Activated CD8-positive, alpha-beta memory T cell treated with anti-CD3 and anti-CD28 coated beads for 24 hours (primary cell): ENCODE measurements at regions not wholly inside any gene's neighbourhood (a gene's known extent, or its start where the extent isn't known, plus 50 kb on each side); places are given as distances from the start of the nearest gene placed in this dataset.

Source experiments
- DNase-seq: peaks from one replicate; pipeline ENCODE4 v3.0.0-alpha.2; 2020

DNA sequence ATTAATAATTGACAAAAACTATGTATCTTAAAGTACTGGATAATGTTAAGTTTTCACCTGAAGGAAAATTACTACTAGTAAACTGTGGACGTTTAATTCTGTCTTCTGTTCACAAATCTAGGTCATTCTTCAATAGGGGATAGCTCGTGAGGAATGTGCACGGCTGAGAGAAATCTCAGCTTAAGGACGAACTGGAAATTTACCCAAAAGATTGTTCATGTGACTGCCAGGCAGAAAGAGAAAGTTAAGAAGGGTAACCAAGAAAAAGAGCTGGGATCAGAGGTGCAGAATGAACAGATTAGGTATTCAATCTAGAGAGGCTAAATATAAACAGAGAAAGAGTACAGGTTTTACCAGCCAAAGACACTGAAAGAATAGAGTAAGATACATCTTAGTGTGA lies 245.3 kb downstream of the CASP12 start:
- no peak for DNase-seq

DNA sequence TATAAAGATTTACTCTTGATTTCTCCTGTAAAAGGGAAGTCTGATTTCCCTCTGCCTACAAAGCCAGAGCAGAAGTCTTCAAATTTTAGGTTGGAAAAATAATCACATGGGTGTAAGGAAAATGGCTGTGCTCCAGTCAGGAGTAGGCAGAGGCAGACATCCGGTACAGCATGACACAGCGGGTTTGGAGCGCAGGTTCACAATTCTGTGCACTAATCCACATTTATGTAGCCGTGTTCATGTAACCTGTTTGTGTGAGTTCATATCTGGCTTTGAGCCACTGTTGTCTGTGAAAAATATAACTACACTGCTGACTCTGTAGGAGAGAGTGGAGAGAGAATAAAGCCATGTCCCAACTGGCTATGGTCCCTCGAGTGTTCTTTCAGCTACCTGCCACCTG lies 248.0 kb downstream of the CASP12 start:
- DNase-seq = no peak

DNA sequence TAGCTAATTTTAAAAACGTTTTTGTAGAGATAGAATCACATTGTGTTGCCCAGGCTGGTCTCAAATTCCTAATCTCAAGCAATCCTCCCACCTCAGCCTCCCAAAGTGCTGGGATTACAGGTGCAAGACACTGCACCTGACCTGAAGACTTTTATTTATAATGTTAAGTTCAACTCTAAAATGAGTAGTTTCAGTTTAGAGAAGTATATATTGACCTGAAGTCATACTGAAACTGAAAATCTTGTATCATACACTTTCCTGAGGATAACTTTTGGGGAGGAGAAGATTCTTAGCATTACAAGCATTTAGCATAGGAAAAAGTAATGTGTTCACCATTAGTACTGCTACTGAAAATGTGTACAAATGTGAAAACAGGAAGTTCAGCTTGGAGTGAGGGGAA lies 249.3 kb downstream of the CASP12 start:
- no peak for DNase-seq

DNA sequence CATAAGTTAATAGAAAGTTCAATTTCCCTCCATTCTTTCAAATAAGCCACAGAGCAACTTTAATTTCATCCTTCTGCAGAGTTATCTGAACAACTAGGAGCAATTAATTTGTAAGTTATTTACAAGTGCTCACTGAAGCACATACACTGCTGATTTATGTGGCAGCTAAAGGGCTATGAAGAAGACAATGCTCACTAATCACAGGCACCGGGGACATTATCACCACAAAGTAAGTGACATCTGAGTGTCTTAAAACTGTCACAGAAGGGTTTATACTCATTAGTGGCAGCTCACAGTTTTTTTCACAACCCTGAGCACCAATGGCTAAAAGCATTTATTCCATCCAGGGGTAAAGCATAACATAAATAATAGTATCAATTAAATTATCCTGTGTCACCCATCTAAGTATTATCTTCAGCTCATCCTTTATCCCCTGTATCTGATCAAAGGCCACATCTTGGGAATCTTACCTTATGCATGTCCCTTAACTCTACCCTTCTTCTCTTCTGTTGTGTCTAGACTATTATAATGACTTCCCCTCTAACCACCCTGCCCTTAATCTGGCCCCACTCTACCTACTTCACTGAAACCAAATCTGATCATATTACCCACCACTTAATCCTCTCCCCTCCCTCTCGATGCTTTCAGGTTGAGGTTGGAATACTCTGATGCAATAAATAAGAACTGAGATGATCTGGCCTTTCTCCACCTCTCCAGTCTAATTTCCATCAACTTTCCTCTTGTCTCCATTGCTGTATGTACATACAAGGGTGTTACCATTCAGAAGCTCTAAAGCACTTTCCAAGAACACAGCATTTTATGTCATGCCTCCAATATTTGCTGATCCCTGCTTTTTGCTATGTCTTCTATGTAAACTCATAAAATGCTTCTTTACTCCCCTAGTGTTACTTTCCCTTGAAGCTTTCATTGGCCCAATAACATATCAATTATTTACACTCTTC lies 252.7 kb downstream of the CASP12 start:
- DNase-seq = no peak

DNA sequence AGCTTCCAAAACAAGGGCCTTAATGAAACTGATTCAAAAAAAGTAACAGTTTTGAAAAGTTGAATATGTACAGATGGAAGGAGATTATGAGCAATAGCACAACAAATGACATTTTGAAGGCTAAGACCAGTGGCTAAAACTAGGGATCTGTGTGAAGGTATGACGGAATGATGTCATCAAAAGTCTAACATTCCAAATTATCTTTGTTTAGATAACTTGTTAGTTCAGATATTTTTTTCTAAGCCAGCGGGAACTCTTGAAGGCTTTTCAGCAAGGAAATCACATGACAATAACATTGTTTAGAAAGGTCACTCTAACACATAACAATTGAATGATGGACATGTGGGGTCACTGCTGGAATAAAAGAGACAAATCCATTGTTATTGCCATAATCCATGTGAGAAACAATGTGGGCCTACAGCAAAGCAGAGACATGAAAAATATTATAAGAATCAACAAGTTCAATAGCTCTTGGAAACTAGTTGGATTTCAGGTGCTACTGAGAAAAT lies 260.5 kb downstream of the CASP12 start:
- no peak for DNase-seq

DNA sequence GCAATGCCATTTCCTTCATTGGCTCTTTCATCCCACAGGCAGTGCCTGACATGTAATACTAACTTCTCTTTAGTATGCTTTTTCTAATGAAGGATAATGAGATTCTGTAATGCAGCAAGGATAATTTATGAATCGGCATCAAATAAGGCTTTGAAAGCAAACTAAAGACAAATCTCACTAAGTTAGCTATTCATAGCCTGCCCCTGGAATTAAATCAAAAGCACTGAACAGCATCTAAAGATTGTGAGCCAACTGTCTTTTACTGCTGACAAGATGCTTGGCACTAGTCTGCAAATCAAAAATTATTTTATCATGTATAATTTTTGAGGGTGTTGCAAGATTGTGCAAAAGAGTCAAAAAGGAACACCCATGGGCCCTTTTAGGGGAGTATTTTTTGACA lies 265.0 kb downstream of the CASP12 start:
- no peak for DNase-seq

DNA sequence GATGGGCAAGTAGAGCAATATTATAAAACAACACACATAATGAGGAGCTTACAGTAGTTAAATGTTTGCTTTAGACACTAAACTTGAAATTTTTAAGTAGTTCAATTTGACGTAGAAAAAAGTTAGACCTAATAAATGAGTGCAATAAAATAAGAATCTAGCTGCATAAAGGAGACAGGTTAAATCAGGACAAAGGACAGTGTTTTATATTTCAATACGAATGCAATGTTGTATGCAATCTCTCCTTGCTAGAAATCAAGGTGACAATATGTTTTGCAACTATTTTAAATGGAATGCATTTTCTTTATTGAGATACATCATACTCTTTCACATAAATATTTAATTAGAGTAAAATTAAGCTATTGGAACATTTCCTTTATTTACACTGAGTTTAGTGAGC lies 267.9 kb downstream of the CASP12 start:
- no peak for DNase-seq

DNA sequence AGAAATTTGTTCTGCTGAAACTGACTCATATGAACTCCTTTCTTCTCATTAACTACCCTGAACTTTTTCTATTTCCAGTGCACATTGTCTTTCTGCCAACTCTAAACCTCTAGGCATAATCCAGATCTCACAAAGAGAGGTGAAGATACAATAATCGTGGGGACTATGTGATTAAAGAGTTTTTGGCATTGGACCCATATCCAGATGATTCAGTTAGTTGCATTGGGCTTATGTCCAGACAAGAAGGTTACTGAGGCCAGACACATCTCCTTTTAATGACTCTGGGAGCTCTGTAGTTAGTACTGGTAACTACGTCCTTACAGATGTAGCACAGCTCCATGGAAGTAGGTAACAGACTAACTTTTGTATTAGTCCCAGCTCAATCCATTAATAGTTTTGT lies 273.0 kb downstream of the CASP12 start:
- DNase-seq = no peak

DNA sequence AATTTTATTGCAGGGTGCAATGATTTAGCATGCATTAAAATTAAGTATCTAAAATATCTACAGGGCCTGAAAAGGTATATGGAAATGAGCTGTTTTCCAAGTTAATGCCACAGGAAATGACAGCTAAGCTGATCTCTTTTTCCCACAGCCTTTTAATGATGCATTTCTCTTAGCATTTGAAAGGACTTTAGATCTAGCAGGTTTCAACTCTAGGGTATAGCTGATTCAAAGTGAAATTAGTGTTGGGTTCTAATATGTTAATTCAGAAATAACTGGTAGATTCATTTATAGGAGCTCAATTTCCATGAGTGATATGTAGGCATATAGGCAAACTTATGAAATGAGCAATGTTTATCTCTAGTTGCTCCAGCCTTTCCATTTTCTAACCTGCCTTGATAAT lies 274.2 kb downstream of the CASP12 start:
- no peak for DNase-seq

DNA sequence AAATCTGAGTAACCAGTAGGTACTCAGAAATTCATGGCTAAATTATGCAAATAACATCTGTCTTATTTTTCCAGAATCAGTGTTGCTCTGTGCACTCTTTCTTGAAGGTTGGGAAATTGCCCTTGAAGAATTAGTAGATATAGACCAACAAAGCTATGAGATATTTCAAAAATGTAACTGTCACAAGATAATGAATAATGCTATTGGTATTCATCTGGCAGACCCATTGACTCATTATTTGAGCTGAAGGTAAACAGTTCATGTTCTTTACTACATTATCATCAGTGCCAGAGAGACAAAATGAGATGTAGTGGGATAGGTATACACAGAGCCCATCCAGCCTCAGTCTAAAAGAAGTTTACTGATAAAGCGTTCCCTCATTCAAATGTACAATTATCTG lies 274.7 kb downstream of the CASP12 start:
- no peak for DNase-seq

DNA sequence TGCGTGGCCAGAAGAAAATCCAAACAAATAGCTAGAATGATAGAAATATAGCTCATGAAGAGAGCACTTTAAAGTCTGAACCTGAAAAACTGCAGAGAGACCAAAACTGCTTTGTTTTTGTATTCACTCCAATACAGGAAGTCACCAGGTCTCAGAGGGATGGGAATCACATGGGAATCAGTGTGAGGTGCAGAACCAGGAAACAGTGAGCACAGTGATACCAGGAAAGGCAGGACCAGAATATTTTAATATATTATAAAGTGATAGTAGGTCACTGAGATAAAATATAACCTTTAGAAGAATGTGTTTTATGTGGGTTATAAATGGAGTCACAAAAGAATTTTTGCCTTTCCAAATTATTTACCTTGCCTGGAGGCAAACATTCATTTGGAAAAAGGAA lies 277.3 kb downstream of the CASP12 start:
- DNase-seq = no peak

DNA sequence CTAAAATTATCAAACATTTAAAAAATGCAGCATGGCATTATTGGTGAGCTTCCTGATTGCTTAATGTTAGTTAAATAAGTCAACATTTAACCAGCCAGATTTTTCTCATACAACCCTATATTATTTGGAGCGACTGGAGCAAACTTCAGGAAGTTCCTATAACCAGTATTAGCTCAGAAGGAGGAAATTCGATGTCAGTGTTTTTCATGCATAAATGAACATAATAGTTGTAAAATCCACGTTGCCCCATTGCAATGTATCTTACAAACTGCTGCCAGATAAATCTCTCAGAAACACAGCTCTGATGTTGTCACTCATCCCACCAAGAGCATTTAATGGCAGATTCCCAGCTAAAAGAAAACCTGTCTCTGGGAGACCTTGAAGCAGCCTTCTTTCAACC lies 278.5 kb downstream of the CASP12 start:
- no peak for DNase-seq

DNA sequence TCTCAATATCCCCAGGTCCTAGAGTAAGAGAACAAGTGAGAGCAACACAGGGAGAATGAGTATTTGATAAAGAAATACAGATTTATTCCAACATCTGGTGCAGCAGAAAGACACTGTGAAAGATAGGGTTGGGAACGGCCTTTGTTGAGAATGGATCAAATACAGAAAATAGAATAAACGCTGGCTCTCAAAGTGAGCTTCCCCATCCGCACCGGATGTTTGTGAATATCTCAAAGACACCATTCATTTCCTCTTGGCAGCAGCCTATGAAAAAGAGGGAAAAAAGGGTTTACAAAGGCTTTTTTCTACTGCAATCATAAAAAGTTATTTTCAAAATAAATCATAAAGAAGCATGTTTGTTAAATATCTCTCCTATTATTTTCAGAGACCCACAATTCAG lies 279.3 kb downstream of the CASP12 start:
- no peak for DNase-seq

DNA sequence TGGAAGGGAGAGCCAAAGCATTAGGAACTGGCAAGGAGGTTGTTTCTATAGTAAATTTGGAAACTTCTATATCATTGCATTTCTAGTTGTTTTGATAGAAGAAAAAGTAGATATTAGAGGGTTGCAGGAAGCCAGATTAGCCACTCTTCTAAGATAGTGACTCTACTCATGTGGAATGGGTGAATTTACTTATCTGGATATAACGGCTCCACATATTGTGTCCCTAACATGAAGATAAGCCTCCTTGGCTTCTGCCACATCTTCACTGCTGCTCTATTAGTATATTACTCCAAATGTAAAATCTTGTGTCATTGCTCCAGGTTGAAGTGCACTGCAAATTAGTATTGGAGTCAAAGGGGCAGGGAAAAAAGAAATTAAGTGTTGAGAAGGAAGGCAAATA lies 283.3 kb downstream of the CASP12 start:
- DNase-seq = no peak

DNA sequence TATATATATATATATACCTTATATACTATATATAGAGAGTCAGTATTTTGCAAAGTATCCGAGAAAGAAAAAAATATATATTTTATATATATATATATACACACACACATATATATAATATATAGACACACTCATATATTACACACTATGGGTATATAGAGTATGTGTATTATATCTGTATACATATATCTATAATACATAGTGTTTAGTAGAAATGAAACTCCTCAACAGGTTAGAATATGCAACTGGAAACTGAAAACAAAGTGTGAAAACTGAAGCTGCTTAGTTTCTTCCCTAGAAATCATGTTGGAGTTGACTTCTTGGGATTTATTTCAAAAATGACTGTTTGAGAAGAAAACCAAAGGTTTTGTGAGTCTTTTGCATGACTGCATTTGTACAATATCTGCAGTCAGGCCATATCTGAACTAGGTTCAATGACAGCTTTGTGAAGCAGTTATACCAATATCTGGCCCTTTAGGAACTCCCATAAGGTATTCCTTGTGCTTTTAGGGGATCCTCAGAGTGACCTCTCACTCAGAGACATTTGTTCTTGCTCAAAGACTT lies 284.1 kb downstream of the CASP12 start:
- DNase-seq = no peak

DNA sequence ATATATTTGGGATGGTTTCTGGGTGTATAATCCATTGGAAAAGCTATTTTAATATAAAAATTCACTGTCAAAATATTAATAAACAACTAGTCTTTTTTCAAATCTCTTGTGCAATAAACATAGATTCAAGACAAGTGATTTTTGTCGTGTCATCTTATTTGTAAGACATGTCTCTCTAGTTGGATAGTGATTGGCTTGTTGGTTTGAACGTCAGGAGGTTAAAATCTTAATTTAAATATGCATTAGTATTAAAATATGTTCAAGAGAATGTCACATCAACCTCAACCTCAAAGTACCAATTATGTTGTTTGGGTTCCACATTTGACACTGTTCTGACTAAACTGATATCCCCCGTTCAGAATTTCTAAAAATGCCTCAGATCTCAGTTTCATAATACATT lies 287.6 kb downstream of the CASP12 start:
- no peak for DNase-seq

DNA sequence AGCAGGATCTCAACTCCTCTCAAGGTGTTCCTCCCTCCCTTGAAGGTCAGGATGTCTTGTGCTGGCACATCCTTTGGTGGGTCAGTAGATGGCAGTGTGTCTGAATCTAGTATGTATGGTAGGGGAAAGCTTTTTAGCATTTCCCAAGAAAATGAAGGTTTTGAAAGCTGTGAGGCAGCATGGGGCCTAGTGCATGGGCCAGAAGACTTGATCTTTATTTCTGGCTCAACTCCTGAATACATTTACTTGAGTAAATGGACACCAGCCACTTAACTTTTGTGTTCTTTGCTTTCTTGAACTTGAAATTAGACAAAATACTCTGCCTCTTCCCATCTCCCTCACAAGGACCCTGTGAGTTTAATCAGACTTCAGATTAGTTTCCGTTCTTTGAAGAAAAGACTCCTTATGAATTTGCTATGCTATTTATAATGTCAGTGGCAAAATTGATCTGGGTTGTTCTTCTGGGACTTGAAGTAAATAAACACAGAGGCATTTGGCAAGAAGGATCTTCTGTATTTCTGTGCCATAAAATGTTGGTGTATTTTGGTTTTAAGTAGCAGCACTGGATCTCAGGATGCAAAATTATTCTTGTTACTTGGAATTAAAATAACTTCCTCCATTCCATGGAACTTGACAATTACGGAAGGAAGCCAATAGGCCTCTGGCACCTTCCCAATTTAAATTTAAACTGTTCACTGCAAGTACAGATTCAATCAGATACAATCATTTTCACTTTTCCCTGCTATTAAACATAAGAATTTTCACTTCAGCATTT lies 288.8 kb downstream of the CASP12 start:
- DNase-seq = peak; percentile 64

DNA sequence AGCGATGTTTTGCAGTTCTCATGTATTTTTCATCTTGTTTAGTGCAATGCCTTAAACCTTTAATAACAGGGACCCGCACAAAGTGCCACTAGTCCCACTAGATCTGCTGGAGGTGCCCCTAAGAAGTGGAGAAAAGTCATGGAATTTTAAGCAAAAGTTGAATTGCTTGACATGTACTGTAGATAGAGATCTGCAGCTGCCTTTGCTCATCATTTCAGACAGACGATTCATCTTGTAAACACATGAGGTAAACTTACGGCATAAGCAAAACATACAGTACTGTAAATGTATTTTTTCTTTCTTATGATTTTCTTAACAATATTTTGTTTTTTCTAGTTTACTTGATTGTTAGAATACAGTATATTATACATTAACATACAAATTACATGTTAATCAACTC lies 295.6 kb downstream of the CASP12 start:
- no peak for DNase-seq

DNA sequence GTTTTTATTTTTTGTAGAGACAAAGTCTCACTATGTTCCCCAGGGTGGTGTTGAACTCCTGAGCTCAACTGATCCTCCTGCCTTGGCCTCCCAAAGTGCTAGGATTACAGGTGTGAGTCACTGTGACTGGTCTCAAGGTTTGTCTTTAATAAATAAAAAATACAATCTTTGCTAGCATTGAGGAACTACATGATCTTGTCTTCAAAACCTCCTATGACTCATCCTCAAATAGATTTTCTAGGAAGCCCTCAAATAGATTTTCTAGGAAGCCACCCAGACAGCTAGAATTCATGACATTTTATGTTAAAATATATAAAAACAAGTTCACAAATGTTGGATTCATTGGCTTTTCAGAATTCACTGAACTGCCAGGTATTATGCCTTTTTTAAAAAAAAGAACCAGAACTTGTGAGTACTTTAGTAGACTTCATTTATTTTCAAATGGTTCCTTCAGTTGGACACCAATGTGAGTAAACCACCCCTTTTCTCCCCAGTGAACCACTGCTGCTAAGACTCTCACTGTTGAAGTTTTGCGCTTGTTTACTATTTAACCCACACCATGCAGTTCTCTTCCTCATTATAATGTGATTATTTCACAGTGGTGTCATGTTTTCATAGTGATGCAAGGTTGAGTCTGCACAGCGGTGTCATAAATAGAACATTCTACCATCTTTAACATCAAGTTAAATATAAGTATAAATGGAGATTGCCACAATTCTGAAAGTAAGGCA lies 303.9 kb downstream of the CASP12 start:
- no peak for DNase-seq

DNA sequence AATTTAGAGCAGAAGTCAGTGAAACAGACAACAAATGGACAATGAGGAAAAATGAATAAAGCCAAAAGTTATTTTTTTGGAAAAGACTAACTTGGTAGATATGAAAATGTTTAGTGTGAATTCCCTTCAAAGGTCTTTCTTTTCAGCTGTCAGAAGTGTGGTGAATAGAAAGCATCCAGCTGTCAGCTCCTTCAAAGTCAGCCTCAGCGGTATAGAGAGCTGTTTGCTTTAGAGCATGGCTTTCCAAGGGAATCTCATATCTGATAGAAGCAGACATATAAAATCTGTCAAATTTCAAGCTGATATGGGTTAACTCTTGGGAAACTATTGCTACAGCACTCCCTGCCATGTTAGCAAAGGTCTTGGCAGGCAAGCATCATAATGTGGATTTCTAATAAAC lies 309.3 kb downstream of the CASP12 start:
- no peak for DNase-seq

DNA sequence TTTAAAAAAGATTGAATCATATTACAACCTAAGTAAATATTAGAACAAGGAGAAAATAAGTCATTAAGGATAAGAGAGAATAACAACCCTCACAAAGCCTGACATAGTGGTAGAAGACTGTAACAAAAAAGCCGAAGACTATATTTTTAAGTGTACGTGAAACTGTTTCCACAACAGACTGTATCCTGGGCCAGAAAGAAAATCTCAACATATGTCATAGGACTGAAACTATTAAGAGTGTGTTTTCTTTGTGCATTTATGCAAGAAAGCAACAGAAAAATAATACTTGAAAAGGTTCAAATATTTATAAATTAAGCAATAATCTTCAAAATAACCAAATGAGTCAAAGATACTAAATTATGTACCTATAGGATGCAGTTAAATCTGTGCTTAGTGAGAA lies 309.8 kb downstream of the CASP12 start:
- DNase-seq = no peak

DNA sequence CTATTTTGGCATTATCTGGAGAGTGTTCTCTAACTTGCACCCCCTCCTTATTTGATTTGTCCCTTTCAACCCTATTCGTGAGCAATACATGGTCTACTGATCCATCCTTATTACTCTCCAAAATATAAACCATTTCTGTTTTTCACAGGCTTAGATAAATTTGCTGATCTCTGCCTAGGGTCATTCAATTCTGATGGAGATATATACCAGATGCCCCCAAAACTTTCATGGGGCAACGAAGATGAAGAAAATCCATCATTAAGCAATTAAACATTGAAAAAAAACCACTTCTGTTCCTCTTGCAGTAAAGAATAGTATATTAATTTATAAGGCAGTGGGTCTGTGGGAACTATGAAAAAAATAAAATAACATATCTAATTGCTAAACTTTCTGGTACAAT lies 313.4 kb downstream of the CASP12 start:
- no peak for DNase-seq

DNA sequence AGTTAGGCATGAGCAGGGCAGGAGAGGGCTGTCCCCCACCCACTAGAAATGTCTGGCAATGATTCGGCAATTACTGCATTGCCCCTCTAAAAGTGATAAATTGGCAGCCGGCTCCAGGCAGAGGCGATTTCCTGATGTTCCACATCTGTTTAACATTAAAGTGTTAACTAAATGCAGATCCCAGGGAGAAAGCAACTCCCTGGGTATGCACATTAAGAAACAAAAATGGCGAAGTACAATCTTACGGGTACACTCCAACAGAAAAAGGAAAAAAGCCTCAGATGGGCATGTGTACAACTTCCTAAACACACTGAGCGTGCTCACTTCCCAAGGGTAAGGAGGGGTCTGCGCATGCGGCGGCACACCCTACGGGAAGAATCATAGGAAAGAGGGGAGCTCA lies 314.4 kb downstream of the CASP12 start:
- no peak for DNase-seq
